Activated CD8-positive, alpha-beta T cell treated with anti-CD3 and anti-CD28 coated beads for 36 hours (primary cell): ENCODE measurements at regions not wholly inside any gene's neighbourhood (a gene's known extent, or its start where the extent isn't known, plus 50 kb on each side); places are given as distances from the start of the nearest gene placed in this dataset.

Experiments used
- ATAC-seq: fragments of 200-7000 bp; cut with Tn5 transposase; one replicate; pipeline ENCODE4 v1.10.0; 2021; ENCODE audit warnings: mild to moderate bottlenecking, moderate library complexity
- CTCF ChIA-PET: fragments of 350-600 bp; sonication (Branson Sonifier 250); formaldehyde crosslinking; loops from one replicate; lab custom pipeline; 2021; ENCODE audit warnings: antibody characterized with exemption; lab: Charles Lee
- POLR2A ChIA-PET: fragments of 350-600 bp; sonication (Branson Sonifier 250); formaldehyde crosslinking; loops from one replicate; lab custom pipeline; 2021; ENCODE audit warnings: antibody characterized with exemption; lab: Charles Lee
- DNase-seq: peaks from one replicate; pipeline ENCODE4 v3.0.0-alpha.2; 2020
- H3K27ac Mint-ChIP-seq: one replicate; pipeline ENCODE4 v1.8.0; 2021; ENCODE audit warnings: mild to moderate bottlenecking, mixed read lengths
- H3K27me3 Mint-ChIP-seq: one replicate; pipeline ENCODE4 v1.8.0; 2021; ENCODE audit warnings: mixed read lengths
- H3K36me3 Mint-ChIP-seq: one replicate; pipeline ENCODE4 v1.8.0; 2021; ENCODE audit warnings: low read depth, mixed read lengths
- H3K4me1 Mint-ChIP-seq: one replicate; pipeline ENCODE4 v1.8.0; 2021; ENCODE audit warnings: low read depth, mixed read lengths
- H3K4me3 Mint-ChIP-seq: one replicate; pipeline ENCODE4 v1.8.0; 2021; ENCODE audit warnings: mild to moderate bottlenecking, moderate library complexity, mixed read lengths
- H3K9me3 Mint-ChIP-seq: one replicate; pipeline ENCODE4 v1.8.0; 2021; ENCODE audit warnings: mixed read lengths
- intact Hi-C: fragments of 100-400 bp; cut with micrococcal nuclease; formaldehyde crosslinking; loops from one replicate; pipeline ENCODE4 v1.10.0; 2022
- TF ChIP-seq, protein P1 (sequence below): fragments of 200-600 bp; IDR thresholded peaks from one replicate; pipeline ENCODE4 v1.8.0; 2022; ENCODE audit warnings: antibody characterized with exemption, mild to moderate bottlenecking

DNA sequence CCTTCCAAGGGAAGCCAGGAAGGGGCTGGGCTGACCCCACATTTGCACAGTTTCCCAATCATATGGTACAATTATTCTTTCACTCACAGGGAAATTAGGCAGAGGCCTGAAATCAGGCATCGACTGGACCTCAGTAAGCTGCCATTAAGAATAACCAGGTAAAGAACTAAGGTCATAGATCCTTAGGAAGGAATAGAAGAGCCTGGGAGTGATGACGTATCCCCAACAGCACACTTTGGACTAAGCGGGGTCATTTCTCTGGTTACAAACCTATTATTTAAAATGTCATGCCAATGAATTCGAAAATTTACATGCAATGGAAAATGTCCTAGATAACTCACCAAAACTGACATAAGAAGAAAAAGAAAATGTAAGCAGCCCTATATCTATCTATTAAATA is 118.2 kb downstream of the BRD1 start:
- Mint-ChIP-seq H3K27me3 (peaks cover 34% of the 10 kb centered on the region), H3K4me1 (peaks cover 6% of the 10 kb centered on the region)

DNA sequence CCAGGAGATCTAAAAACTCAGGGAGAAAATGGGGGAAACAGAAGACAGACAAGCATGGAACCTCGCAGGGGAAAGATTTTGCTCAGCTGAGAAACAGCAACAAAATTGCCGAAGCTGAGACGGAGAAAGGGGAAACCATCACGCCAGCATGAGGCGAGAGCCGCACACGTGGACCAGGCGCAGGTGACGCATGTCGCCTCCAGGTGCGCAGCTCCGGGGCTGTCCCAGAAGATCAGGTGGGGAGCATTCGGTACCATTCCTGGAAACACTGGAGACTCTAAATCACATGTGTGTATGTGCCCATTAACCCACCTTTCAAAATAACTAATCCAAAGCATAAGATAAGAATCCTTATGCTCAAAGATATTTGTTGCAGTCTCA is 121.7 kb downstream of the BRD1 start:
- peaks cover 17% of the 10 kb centered on the region for H3K9me3 Mint-ChIP-seq
- POLR2A ChIA-PET: interaction anchor here (0.6 kb wide), 1 partner anchor 18 kb away, joined by 3 read pairs; no protein-coding TSS in a partner anchor
- no peak overlapping the region for H3K4me3 Mint-ChIP-seq

More for the DNA sequence above, 118.2 kb downstream of the BRD1 start:
- Mint-ChIP-seq H3K27ac (no peak overlapping the region), H3K4me3 (no peak overlapping the region), H3K9me3 (peaks cover 9% of the 10 kb centered on the region), H3K36me3 (no peaks in the 10 kb centered on the region)
- ATAC-seq (no peak), DNase-seq (no peak)
- ChIA-PET POLR2A (no interaction called here), CTCF (interaction anchor here (0.6 kb wide), 1 partner anchor 207 kb away, joined by 3 read pairs; no protein-coding TSS in a partner anchor)
- intact Hi-C loops: no loop called here
- TF ChIP-seq, protein P1, sequence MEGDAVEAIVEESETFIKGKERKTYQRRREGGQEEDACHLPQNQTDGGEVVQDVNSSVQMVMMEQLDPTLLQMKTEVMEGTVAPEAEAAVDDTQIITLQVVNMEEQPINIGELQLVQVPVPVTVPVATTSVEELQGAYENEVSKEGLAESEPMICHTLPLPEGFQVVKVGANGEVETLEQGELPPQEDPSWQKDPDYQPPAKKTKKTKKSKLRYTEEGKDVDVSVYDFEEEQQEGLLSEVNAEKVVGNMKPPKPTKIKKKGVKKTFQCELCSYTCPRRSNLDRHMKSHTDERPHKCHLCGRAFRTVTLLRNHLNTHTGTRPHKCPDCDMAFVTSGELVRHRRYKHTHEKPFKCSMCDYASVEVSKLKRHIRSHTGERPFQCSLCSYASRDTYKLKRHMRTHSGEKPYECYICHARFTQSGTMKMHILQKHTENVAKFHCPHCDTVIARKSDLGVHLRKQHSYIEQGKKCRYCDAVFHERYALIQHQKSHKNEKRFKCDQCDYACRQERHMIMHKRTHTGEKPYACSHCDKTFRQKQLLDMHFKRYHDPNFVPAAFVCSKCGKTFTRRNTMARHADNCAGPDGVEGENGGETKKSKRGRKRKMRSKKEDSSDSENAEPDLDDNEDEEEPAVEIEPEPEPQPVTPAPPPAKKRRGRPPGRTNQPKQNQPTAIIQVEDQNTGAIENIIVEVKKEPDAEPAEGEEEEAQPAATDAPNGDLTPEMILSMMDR: no peak

DNA sequence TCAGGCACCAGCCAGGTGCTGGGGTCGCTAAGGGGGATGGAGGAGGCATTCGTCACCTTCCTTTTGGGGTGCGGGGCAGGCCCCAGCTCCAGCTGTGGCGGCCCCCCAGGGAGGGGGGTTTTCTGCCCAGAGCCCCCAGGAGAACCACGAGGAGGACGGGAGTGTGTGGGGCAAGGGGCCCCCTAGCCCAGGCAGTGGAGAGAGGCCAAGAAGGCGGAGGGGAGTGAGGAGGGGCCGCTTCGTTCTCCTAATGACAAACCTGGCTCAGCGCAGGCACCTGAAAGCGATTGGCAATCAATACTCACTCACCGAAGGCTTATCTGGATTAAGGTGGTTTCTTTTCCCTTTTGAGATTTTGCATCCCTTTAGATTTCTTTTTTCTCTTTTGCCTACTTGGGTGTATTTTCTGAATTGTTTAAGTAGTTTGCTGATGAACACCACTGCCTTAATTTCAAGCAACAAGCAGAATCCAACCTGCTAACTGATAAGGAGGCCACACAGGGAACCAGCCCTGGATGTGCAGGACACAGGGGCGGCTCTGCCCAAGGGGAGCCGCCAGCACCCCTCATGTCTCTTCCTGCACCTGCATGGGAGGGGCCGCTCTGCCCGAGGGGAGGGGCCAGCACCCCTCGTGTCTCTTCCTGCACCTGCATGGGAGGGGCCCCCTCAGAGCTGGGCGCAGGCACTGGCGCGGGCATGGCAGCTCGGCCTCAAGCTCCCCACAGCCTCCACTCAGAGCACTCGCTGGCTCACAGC is 122.3 kb downstream of the BRD1 start:
- no peaks in the 10 kb centered on the region for H3K36me3 Mint-ChIP-seq
- intact Hi-C loops: no loop called here
- peaks cover 30% of the 10 kb centered on the region for H3K27me3 Mint-ChIP-seq
- peaks cover 13% of the 10 kb centered on the region for H3K9me3 Mint-ChIP-seq
- no peak overlapping the region for H3K27ac Mint-ChIP-seq
- CTCF ChIA-PET: interaction anchor here (0.8 kb wide), 1 partner anchor 36 kb away, joined by 4 read pairs; no protein-coding TSS in a partner anchor
- no peak overlapping the region for H3K4me3 Mint-ChIP-seq
- peak; percentile 39 for ATAC-seq
- H3K4me1 Mint-ChIP-seq: peaks cover 6% of the 10 kb centered on the region
- POLR2A ChIA-PET: interaction anchor here (0.6 kb wide), 1 partner anchor 18 kb away, joined by 3 read pairs; no protein-coding TSS in a partner anchor
- peak; percentile 11 for DNase-seq
- TF ChIP-seq, protein P1: no peak

More for the DNA sequence above, 121.7 kb downstream of the BRD1 start:
- DNase-seq (no peak), ATAC-seq (no peak)
- peaks cover 6% of the 10 kb centered on the region for H3K4me1 Mint-ChIP-seq
- CTCF ChIA-PET: no interaction called here
- H3K27ac Mint-ChIP-seq: no peak overlapping the region
- H3K36me3 Mint-ChIP-seq: no peaks in the 10 kb centered on the region
- intact Hi-C loops: no loop called here
- TF ChIP-seq, protein P1: no peak
- peaks cover 35% of the 10 kb centered on the region for H3K27me3 Mint-ChIP-seq

DNA sequence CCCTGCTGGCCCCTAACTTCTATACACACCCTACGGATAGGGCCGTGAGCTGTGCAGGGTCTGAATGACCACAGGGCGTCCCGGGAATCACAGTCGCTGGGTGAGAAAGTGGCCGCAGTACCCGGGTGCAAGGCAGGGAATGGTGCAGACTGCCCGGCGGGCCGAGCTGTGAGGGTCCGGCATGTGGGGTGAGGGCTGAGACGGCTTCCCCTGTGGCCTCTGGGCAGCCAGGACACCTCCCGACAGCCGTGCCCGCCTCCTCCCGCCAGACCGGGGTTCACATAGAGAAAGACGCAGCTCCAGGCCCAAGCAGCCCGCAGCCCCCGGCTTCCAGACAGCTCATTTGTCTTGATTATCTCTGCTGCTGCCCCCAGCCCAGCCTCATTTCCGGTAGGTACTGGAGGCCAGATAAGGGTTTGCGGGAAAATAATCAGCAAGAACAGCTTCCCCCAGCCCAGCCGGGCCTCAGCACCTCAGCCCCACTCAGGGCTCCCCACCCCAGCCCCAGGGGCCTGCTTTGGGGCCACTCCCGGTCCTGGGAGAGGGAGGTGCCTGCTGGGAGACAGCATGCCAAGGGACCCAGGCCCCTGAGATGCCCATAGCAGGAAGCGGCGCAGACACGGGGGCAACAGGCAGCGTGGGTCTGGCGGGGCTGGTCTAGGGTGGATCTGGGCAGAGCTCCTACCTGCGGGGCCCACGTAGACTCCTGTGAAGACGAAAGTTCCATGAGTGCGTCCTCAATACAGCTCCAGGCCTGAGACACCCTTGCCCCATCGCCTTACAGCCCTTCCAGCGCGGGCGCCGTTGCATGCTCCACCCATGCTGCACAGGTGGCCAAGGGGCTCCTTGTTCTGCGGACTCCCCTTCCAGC is 123.1 kb downstream of the BRD1 start:
- intact Hi-C loops: no loop called here
- no peak for DNase-seq
- CTCF ChIA-PET: interaction anchor here (0.8 kb wide), 1 partner anchor 35 kb away, joined by 4 read pairs; no protein-coding TSS in a partner anchor
- Mint-ChIP-seq H3K9me3 (peaks cover 8% of the 10 kb centered on the region), H3K27me3 (peaks cover 22% of the 10 kb centered on the region), H3K36me3 (no peaks in the 10 kb centered on the region), H3K4me3 (no peak overlapping the region), H3K4me1 (peaks cover 6% of the 10 kb centered on the region), H3K27ac (no peak overlapping the region)
- no peak for ATAC-seq
- POLR2A ChIA-PET: no interaction called here
- TF ChIP-seq, protein P1: no peak
